ENCODE measurements at regions not wholly inside any gene's neighbourhood (a gene's known extent, or its start where the extent isn't known, plus 50 kb on each side); places are given as distances from the start of the nearest gene placed in this dataset.

GRCh38 chr6:55052846-55053245 lies 121.5 kb upstream of the HCRTR2 start:
- TF ChIP-seq CTCF (IDR thresholded peaks at IDR 0.05; ENCODE audit: insufficient read depth, low read length, poor library complexity, severe bottlenecking), result no peak
- no peak for TF ChIP-seq EZH2phosphoT487 (conservative IDR thresholded peaks at IDR 0.05; ENCODE audit: low read length)
